ENCODE measurements at regions not wholly inside any gene's neighbourhood (a gene's known extent, or its start where the extent isn't known, plus 50 kb on each side); places are given as distances from the start of the nearest gene placed in this dataset.

DNA sequence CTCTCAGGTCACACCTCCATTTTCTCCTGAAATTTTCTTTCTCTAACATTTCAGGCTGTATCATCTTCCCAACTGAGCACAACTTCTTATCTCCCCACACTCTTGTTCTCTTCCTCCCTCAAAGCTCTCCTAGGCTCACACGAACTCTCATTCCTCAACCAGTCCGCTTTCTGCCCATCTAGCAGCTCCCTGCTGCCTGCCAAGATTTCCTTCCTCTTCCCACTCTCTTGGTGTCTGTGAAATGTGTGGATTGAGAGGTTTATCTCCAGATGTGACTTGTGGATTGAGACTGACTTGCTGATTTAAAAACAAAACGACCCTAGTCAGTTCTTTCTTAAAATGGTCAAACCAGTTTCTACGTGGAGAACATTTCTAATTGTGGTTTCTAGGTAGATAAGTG, 106.3 kb downstream of the MTNR1B start:
- DNase-seq (no peak), ATAC-seq (no peak)

GRCh38 chr11:93080146-93080759, 110.8 kb downstream of the MTNR1B start:
- DNase-seq (no peak), ATAC-seq (no peak)

- ATAC-seq: no peak
- no peak for DNase-seq
Measured at GRCh38 chr11:93081694-93082093, 112.2 kb downstream of the MTNR1B start.

- no peak for DNase-seq
- no peak for ATAC-seq
Measured at GRCh38 chr11:93082900-93083299, 113.4 kb downstream of the MTNR1B start.

DNA sequence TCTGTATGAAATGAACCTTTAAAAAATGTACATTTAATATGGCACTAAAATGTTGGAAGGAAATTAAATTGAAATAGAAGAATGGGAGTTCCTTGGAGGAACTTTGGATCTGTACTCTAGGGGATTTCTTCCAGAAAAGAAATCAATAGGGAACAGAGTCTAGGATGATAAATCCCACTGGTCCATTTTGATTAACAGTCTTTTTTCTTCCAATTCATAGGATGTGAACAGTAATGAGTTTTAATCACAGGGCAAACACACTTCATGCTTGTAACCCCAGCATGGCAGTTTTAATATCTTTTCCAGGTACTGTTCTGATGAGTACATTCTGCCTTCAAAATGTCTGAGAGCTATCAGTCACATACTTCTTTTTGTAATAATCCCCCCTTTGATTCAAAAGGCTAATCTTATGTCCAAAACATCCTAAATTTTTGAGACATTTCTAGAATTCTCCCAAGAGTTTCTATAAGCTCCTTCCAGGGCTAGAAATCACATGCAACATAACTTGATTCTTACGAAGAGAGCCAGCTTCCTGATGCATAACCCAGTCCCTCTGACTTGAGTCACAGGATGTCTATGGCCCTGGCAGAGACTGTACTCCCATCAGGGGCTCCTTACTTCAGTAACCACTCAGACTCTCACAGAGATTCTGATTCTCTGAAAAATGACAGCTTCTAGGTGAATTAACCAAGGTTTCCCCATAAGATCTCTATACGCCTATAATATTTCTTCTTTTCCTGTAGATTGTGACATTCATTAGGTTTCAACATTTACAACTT, 112.9 kb downstream of the SLC36A4 start:
- DNase-seq (no peak), ATAC-seq (no peak)

DNA sequence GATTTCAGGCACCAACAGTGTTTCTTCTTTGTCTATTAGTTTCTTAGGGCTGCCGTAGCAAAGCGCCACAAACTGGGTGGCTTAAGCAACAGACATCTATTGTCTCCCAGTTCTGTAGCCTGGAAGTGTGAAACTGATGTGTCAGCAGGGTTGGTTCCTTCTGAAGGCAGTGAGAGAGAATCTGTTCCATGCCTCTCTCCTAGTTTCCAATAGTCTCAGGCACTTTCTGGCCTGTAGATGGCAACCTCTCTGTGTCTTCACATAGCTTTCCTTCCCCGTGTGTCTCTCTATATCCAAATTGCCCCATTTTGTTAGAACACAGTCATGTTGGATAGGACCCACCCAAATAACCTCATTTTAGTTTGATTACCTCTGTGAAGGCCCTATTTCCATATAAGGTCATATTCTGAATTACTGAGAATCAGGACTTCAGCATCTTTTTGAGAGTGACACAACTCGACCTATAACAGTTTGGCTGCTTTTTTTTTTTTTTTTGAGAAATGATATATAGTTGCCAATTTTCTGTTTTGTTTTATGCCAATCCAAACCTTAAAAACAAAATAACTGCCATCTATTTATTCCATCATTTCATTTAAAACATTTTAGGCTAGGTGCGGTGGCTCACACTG, 108.2 kb downstream of the SLC36A4 start:
- ATAC-seq: peak; percentile 32
- DNase-seq: no peak
